ENCODE measurements at regions not wholly inside any gene's neighbourhood (a gene's known extent, or its start where the extent isn't known, plus 50 kb on each side); places are given as distances from the start of the nearest gene placed in this dataset.

DNA sequence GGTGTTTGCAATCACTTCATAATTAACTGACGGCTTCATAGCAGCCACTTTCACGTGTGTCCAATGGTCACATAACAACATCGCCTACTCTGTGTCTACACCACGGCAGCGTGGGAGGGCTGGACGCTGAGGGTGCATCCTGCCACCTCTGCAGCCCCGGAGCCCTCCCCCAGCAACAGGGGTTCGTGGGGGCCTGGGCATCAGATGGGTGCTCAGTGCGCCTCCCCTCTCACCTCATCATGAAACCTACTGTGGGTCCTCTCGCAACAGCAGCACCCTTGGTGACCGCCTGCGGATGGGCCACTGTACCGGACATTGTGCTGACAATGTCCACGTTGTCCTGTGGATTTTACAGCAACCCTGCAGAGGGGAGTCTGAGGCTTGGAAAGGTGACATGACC is 193.5 kb downstream of the UQCRFS1 start:
- TF ChIP-seq, protein P1, sequence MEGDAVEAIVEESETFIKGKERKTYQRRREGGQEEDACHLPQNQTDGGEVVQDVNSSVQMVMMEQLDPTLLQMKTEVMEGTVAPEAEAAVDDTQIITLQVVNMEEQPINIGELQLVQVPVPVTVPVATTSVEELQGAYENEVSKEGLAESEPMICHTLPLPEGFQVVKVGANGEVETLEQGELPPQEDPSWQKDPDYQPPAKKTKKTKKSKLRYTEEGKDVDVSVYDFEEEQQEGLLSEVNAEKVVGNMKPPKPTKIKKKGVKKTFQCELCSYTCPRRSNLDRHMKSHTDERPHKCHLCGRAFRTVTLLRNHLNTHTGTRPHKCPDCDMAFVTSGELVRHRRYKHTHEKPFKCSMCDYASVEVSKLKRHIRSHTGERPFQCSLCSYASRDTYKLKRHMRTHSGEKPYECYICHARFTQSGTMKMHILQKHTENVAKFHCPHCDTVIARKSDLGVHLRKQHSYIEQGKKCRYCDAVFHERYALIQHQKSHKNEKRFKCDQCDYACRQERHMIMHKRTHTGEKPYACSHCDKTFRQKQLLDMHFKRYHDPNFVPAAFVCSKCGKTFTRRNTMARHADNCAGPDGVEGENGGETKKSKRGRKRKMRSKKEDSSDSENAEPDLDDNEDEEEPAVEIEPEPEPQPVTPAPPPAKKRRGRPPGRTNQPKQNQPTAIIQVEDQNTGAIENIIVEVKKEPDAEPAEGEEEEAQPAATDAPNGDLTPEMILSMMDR (conservative IDR thresholded peaks at IDR 0.05): no peak
- no peak for TF ChIP-seq EZH2 (IDR thresholded peaks at IDR 0.05; ENCODE audit: low read depth)

Measured in PC-9 (cell line).